HG03025 (cell line): ENCODE measurements at regions not wholly inside any gene's neighbourhood (a gene's known extent, or its start where the extent isn't known, plus 50 kb on each side); places are given as distances from the start of the nearest gene placed in this dataset.

Source experiments
- ATAC-seq: cut with Tn5 transposase; IDR thresholded peaks from one replicate; pipeline ENCODE4 v1.9.1; 2021; ENCODE audit warnings: mild to moderate bottlenecking, moderate library complexity; ENCODE audit not compliant: unreplicated experiment, low FRiP score

DNA sequence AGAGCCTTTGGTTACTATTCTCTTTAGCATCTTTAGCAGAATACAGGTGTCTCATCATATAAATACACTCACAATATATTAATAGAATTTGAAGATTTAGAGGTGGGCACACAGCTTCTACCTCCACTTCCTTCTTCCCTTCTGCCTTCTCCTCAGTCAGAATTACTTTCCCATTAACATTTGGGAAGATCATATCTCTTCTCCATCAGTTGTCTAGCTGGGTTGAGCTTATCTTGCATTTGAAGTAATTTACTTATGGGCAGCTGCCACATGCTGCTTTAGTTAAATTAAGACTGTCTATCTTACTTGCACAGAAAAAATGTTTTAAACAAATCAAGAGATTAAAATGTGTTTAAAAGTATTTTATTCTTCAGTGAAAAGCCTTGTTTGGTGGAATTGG is 110.1 kb upstream of the ASIC2 start:
- no peak for ATAC-seq

DNA sequence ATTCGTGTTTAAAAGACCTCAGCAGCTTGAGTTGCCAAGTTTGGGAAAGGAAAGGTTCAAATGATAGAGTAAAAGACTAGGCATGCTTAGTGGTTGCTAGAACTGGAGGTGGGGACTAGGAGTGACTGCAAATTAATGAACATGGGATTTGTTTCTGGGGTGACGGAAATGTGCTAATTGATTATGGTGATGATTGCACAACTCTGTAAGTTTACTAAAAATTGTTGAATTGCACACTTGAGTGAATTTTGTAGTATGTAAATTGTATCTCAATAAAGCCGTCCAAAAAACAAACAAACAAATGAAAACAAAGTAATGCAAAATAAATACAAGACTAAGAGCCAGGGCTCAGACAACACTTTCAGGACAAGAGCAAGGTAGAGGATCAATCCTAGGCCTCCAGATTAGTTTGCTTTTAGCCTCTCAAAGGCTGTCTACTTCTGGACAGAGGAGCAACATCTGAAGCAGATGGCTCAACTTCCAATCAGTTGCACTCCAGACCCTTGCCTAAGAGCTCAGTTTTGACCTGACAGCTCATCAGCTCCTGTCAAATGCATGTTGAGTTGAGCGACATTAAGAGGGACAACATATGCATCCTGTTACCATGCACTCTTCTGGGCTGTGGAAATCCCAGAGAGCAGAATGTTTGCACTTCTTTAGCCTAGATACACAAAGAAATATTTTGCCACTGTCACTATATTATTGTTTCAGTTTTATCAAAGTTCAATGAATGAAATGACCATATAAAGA is 111.2 kb upstream of the ASIC2 start:
- no peak for ATAC-seq

DNA sequence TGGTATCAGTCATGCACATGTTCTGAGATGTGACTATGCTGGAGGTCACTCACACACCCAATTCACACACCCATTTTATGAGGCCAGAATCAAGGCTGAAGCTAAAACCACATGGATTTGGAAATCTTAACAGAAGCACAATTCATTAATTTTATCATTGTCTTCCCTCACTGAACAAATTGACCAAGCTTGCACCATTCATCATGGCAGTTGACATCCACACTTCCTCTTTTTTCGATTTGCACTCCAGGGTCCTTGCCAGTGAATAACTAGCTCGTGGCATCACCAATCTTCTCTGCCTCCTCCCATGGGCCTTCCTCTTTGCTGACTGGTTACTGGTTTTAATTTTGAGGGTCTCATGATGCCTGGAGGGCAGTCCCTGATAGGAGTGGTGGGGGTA is 123.0 kb upstream of the ASIC2 start:
- ATAC-seq: no peak

DNA sequence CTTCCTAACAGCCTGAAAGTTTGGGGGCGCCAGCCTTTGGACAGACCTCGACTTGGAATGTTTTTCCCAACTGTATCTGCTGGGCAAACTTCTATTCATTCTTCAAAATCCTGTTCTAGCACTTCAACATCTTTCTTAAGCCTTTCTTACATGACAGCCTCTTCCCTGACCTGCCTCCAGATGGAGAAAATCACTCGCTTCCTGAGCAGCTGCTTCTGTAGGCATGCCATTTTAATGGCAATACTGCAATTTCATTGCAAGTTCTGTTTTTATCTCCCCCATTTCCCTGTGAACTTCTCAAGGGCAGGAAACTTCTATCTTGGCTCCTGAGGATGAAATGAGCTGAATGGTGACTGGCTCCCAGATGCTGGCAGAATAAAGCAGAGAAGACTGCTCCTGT is 128.8 kb upstream of the ASIC2 start:
- ATAC-seq: no peak

DNA sequence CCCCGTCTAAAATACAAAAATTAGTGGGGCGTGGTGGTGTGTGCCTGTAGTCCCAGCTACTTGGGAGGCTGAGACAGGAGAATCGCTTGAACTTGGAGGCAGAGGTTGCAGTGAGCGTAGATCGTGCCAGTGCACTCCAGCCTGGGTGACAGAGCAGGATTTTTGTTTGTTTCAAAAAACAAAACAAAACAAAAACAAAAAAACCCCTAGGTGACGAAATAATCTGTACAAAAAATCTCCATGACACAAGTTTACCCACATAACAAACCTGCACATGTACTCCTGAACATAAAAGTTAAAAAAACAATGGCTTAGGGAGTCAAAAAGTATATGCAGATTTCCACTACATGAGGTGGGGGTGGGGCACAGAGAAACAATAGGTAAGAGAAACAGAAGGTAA is 140.5 kb upstream of the ASIC2 start:
- ATAC-seq: no peak

DNA sequence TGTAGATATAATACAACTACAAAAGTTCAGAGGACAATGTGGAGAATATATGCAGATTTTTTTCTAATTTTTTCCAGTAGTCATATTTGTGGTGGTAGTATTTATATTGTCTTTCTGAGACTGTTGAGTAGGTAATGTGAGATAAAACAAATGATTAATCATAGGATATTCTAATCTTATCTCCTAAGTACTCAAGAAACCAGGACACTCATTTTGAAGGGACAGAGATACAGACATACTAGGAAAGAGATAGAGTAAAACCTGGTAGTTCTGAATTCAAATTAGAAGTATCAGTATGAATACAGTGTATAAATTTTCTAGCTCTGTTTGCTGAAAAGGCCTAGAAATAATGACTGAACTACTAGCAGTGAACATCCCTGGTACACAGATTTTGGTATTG is 141.7 kb upstream of the ASIC2 start:
- no peak for ATAC-seq

DNA sequence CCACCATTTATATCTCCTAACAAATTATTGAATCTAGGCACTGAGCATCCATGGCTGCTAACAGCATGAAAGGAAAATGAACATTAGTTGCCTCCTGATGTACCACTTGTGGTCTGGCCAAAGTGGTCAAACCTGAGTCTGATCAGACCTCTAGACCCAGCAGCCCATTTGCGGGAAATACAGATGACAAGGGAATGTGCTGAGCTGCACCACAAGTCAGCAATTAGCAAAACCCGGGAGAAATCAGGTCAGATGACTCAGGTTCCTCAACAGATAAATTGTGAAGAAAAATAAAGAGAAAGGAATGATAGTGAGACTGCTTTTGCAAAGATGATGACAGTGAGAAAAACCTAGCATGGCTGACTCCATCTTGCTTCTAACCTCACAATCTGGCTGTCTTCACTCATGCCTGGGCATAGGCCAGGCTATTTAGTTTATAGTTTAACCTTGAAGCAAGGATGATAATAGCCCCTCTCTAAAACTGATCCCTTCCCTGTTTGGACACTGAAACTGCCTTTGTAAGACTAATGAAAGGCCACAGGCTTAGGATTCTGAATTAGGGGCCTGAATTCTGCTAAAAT is 142.7 kb upstream of the ASIC2 start:
- ATAC-seq: no peak

DNA sequence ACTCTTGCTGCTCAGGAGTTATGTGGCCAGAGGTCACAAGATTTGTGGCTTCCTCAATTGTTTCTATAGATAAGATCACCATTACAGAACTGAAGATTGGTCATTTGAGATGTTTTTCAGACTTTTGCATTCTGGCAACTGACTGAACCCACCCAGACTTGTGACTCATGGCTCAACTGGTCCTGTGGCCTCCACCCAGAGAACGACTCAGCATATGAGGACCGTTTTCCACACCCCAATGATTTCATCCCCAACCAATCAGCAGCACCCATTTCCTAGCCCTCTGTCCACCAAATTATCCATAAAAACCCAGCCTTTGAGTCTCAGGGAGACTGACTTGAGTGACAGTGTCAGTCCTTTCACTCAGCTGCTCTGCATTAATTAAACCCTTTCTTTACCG is 143.2 kb upstream of the ASIC2 start:
- no peak for ATAC-seq

DNA sequence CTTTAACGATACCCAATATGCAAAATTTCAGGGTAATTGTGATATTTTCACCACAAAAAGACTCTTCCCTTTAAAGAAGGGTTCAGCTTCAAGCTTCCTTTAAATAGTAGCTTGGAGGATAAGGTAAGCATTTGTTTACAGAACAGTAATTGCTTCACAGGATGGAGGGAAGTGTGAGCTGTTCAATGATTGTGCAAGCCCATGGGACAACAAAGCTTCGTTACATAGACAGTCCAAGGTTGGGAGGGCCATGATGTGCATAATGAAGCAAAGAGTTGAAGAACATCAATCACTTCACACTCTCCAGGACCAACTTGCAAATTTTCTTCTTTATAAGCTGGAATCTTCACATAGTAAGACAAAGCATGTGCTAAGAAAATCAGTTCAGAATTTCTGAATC is 145.0 kb upstream of the ASIC2 start:
- no peak for ATAC-seq

DNA sequence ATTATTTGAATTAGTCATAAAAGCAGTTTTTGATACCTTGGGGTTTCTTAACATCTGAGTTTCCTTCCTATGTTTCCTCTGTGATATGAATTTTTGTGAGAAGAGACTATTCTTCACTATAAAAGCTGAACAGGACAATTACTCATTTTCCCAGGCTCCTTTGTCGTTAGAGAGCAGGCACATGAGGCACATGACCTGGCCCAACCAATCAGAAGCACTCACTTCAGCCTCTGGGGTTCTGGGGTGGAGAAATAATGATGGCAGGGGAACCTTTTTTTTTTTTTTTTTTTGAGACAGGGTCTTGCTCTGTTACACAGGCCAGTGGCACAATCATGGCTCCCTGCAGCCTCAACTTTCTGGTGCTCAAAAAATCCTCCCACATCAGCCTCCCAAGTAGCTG is 145.5 kb upstream of the ASIC2 start:
- ATAC-seq: no peak

DNA sequence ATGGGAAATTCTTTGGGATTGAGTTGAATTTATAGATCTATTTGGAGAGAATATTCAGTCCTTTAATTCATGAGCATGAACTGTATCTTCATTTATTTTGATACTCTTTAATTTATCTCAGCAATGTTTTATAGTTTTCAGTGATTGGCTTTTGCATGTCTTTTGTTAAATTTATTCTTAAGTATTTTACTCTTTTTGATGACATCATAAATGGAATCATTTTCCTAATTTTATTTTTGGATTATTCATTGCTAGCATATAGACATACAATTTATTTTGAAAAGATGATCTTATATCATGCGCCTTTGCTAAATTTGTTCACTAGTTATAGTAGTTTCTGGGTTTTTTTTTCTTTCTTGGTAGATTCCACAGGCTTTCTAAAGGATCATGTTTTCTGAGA is 149.2 kb upstream of the ASIC2 start:
- no peak for ATAC-seq

DNA sequence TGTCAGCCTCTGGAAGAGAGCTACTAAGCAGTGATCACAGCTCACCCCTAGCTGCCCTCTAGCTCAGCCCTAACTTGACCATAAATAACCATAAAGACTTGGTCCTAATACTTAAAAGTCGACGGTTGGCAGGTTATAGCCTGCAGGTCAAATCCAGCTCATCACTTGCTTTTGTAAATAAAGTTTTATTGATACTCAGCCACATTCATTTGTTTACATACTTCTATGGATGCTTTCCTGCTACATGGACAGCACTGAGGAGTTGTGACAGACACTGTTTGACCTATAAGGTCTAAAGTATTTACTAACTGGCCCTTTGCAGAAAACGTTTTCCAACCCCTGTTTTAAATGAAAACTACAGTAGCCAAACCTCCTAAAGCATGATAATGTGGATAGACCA is 151.6 kb upstream of the ASIC2 start:
- ATAC-seq: no peak

DNA sequence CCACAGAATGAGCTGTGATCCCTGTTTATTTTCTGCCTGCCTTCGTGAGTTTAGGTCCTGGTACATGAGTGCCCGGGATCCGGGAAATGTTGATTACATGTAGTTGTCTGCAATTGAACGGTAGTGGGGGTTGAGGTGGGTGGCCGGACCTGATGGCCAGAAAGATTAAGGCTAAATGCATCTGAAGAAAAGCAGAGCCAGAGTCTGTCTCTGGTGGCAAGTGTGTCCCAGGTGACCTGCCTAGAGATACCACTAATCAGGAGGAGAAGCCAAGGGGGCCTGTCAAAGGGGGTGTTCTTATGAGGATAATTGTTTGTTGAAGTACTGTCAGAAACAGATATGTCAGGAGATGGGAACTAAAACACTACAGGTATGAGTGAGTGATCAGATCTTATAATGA is 154.0 kb upstream of the ASIC2 start:
- no peak for ATAC-seq

DNA sequence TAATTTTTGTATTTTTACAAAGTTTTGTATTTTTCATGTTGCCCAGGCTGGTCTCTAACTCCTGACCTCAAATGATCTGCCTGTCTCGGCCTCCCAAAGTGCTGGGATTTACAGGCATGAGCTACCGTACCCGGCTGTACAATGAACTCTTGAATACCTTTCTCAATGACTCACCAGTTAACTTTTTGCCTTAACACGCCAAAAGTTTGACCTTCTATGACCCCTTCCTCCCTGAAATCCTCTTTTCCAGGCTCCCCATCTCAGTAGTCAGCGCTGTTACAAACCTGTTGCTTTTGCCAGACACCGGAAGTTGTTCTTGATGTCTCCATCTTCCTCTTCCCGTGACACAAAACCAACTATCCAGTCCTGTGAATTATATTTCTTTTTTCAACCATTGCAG is 158.1 kb upstream of the ASIC2 start:
- ATAC-seq: no peak

DNA sequence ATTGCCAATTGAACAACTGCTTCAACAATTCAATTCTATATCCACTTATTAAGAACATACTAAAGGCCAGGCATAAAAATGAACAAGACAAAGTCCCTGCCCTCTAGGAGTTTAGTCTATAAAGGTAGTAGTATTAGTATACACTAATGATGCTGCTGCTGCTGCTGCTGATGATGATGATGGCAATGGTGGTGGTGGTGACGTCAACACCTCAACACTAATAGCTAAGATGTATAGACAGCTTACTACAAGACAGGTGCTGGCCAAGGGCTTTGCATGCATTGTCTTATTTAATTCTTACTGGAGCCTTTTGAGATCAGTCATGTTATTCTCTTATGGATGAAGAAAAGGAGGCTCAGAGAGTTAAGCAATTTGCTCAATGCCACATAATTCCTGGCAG is 164.4 kb upstream of the ASIC2 start:
- no peak for ATAC-seq

DNA sequence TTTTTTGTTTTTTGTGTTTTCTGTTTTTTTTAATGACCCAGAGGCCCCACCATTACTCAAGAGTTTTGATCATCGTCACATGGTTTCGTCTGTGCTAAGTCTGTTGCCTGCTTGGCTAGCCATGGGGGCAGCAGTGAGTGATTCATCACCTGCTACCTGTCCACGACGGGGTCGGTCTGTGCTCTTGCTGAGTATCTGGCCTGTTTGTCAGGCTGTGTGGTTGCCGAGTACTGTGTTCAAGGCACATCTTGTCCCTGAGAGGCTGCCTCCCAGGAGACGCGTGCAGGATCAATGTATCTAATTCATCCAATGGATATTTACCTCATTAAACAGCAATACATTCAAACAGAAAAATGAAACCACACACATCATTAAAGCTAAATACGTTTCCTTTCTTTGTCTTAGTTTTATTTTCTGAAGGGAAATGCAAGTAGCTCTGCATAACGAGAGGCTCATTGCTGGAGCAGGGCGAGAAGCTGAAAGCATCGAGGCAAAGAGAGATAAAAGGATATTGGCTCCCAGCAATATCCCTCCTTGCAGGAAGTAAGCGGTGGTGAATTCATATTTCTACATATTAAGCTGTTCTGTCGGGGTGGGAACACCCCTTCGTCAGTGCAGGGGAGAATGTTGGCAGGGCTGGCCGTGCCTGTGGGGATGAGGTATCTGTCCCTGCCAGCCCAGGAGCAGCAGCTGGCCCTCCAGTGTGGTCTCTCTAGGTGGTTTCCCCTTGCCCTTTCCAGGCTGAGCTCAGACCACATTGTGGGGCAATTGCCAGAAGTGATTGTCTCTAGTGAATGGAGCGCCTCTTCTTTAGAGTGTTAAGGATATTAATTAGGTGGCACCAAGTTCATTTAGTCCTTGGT is 166.2 kb upstream of the ASIC2 start:
- no peak for ATAC-seq

DNA sequence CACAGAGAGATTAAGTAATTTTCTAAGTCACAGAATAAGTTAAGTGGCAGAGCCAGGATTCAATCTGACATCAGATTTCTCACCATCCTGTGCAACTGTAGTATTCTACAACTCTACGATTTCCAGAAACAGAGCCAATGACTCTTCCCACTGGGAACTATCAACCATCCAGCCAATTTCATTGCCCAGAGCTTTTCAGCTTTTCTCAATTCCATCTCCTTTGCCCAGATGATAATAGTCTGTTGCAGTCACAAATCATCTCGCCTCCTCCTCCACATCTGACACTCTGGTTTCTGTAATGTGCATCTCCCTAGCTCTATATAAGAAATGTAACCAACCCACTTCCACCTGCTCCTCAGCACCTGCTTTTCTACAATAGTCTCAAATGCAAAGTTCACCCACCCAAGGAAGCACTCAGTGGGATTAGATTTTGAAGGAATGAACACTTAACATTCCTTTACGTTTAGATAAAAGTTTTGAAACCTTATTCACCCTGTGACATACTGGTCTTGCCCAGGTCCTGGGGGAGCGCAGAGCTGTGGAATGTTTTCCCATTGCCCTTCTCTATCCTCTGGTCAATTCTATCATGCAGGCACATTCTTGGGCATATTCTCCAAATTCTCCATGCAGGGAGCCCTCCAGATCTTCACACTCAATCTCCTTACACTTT is 167.8 kb upstream of the ASIC2 start:
- ATAC-seq: no peak

DNA sequence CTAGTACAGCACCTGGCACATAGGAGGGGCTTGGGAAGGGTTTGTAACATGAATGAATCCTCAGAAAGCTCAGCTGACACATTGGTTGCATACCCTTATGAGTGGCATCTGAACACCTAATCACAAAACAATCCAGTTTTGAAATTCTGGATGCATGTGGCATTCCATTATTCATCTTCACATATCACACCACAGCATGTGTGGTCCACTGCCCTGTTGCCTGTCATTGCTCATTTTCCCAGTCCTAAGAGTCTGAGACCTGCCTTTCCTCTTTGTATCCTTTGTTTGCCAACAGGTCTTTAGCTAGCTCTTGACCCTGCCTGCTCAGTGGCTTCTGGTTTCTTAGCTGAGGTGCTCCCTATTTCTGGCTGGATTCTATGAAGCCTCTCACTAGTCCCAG is 170.8 kb upstream of the ASIC2 start:
- no peak for ATAC-seq

DNA sequence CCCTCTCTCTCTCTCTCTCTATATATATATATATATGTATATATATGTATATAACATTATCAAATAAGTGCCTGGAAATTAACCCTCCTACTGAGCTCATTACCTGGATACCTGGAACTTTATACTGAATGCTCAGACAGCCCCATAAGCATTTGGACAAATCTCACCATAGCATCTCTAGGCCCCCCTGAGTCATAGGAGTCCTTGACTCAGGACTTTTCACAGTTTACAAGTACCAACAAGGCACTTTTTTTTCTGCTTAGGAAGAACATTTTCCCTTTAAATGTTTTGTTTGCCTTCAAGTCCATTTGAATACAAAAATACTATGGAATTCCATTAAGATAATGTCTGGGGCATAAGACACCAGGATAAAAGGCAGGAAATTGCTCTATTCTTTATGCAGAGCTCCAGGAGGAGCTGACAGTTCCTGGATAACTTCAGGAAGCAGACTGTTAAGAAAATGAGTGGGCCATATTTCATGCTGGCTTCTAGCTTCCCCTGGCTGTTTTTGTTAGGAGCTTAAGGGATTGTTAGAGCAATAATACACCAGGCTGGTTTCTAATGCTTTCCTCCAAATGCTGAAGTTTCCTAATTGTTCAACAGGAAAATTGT is 171.7 kb upstream of the ASIC2 start:
- ATAC-seq: no peak

DNA sequence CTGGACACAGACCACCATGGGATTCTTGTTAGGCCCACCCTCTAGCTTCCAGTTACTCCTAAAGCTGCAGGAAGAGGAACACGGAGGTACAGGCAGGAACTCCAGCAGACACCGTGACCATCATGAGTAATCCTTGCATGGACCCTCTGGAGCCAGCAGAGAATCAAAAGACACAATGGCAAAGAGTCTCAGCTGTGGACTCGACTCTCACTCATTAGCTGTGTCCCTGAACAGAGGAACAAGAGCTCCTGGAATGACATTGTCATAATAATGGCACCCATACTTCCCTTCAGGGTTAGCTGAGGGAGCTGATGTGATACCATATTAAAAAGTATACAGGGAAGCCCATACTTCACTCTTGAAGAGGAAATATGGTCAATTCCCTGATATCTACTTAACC is 176.3 kb upstream of the ASIC2 start:
- no peak for ATAC-seq

DNA sequence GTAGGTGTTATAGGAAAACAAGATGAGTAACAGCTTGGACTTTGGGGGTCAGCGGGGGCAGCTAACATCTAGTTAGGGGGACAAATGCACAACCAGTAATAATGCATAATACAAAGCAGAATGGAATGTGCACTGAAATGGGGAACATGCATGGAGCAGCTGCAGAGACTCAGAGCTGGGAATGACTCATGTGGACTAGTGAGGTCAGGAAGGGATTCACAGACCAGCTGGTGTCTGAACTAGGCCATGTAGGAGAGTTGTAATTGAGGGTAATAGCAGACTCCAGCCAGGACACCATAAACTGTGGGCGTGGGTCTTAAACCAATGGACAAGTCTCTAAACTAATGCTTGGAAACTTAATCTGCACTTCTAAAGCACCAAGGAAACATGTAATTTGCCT is 176.8 kb upstream of the ASIC2 start:
- no peak for ATAC-seq
